Vagina (tissue), 2 donors: ENCODE measurements at regions not wholly inside any gene's neighbourhood (a gene's known extent, or its start where the extent isn't known, plus 50 kb on each side); places are given as distances from the start of the nearest gene placed in this dataset.

Source experiments
- CTCF ChIP-seq, 3 experiments: fragments of 450-650 bp in 2 of 3; fragments of 200-600 bp in 1 of 3; sonication (generic) in 1 of 3; IDR thresholded peaks; one replicate each; pipeline ENCODE4 v1.5.1; 2017 to 2019; ENCODE audit warnings: antibody characterized with exemption in 3 of 3, mild to moderate bottlenecking in 2 of 3, moderate library complexity in 2 of 3
- POLR2A ChIP-seq, 2 donors: fragments of 450-650 bp; IDR thresholded peaks; one replicate each; pipeline ENCODE4 v1.6.1; 2017; ENCODE audit warnings: antibody characterized with exemption in 2 of 2, mild to moderate bottlenecking in 2 of 2, moderate library complexity in 2 of 2
- POLR2AphosphoS5 ChIP-seq, 2 donors: sonication (generic); formaldehyde crosslinking; IDR thresholded peaks; one replicate each; pipeline ENCODE4 v1.9.0; 2017; ENCODE audit warnings: antibody characterized with exemption in 2 of 2, mild to moderate bottlenecking in 2 of 2, low read depth in 1 of 2; ENCODE audit not compliant: insufficient read depth in 1 of 2

GRCh38 chr13:44176173-44176572, 197.5 kb upstream of the SERP2 start:
- TF ChIP-seq POLR2A (IDR thresholded peaks at IDR 0.05) (no peak), CTCF (IDR thresholded peaks at IDR 0.05) (no peak), POLR2AphosphoS5 (IDR thresholded peaks at IDR 0.05; ENCODE audit: insufficient read depth in 1 of 2, low read depth in 1 of 2) (no peak)
